ENCODE measurements at regions not wholly inside any gene's neighbourhood (a gene's known extent, or its start where the extent isn't known, plus 50 kb on each side); places are given as distances from the start of the nearest gene placed in this dataset.

- no peak for DNase-seq
Observed at GRCh38 chr13:103969520-103970050, 903.4 kb upstream of the SLC10A2 start.

- DNase-seq = no peak
Observed at GRCh38 chr13:103965506-103966243, 899.5 kb upstream of the SLC10A2 start.

DNA sequence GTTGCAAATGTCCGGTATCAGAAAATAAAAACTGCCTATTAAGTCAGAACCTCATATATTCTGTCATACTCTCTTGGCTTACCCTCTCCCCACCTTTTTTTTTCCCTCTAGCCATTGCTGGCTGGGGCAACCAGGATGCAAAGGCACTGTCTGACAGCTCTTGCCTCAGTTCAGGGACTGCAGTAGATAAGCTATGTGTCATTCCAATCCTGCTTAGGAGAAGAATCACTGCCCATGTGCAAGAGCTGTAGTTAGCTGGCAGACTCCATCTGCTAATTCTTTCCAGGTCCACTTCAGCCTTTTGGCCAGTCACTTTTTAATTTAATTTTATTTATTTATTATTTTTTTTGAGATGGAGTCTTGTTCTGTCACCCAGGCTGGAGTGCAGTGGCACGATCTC lies 895.6 kb upstream of the SLC10A2 start:
- DNase-seq = no peak

- DNase-seq = no peak
Observed at GRCh38 chr13:103961129-103961528, 894.9 kb upstream of the SLC10A2 start.

DNA sequence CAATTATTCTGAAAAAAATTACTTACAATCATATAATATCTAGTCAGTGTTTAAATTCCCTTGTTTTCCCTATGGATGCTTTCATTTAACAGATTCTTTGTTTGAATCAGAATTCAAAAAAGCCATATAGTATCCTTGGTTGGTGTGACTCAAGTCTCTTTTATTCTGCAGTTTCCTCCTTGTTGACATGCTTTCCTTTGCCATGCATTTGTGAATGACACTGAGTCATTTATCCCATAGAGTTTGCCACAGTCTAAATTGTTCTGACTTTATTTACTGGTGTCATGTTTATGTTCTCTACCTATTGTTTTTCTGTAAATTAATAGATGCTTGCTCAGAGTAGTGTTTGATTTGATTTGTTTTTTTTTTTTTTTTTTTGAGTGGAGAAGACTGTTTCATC lies 893.8 kb upstream of the SLC10A2 start:
- DNase-seq = no peak

DNA sequence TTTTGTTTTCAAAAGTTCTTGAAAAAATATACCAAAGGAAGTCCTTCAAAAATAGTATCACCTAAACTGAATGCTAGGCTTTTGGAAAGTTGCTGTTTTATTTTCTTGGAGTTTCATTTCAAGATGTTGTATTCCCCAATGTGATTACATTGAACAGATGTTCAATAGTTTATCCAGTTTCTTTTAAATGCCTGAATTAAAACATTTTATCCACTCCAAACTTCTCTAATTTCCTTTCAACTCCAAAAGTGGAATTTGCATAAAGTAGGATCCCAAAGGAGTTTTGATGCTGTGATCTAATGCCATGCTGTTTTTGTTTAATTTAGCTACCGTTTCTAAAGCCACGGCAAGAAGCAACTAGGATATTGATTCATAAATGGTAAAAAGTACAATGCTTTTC lies 892.5 kb upstream of the SLC10A2 start:
- no peak for DNase-seq

DNA sequence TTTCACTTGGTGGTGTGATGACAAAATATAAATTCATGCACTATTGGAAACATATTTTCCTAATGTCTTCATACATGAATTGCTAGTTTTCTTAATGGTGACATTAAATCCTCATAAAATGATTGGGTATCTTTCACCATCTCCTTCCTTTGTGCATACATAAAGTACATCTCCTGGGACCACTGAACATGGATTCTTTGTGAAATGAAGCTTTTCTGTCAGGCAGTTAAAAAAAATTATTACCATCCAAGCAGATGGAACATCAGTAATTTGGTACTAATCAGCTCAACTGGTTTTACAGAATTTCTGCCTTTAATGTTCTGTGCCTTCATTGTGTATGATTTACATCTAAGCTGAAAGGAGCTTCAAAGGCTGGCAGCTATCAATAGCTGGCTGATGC lies 891.7 kb upstream of the SLC10A2 start:
- DNase-seq = no peak

- no peak for DNase-seq
Observed at GRCh38 chr13:103953859-103954258, 887.6 kb upstream of the SLC10A2 start.

GRCh38 chr13:103952183-103952582 lies 886.0 kb upstream of the SLC10A2 start:
- DNase-seq = no peak

DNA sequence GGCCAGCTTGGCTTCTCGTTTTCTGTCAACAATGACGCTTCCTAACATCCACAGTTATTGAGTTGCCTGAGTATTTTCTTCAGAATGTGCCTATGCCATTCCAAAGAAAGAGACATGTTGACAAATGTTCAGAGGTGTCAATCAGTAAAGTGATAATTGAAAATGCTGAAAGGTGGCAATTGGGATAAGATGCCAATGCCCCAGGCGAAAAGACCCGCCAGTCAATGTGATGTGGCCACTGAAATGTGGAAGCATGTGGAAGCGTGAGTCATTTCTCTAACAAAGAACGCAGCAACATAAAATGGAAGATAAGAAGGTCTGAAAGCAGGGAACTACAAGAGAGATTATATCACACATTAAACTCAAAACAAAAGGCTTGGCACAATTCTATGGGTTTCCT lies 882.2 kb upstream of the SLC10A2 start:
- no peak for DNase-seq

GRCh38 chr13:103945836-103946235 lies 879.6 kb upstream of the SLC10A2 start:
- DNase-seq = no peak

GRCh38 chr13:103941506-103942140 lies 875.4 kb upstream of the SLC10A2 start:
- no peak for DNase-seq

DNA sequence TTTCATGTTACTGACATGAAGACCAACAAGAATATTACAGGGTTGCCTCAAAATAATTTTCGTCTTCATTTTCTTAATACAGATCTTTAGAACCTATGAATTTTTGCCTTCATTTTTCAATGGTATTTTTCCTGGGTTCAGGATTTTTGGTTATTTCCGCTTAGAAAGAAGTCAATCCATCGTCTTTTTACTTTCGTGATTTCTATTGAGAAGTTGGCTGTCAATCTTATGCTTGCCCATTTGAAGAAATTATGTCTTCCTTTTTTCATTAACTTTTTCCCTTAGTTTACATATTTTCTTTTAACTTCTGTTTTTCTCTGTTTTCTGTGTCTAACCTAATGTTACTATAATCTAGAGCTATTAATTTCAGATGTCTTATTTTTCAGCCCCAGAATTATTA lies 868.9 kb upstream of the SLC10A2 start:
- DNase-seq = no peak

DNA sequence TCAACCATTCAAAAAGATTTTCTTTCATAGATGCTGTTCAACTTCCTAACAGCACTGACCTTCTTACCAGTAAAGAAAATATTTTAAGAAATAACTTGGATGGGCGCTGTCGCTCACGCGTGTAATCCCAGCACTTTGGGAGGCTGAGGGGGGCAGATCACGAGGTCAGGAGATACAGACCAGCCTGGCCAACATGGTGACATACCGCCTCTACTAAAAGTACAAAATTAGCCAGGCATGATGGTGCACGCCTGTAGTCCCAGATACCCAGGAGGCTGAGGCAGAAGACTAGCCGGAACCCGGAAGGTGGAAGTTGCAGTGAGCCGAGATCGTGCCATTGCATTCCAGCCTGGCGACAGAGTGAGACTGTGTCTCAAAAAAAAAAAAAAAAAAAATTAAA lies 865.7 kb upstream of the SLC10A2 start:
- DNase-seq = no peak

GRCh38 chr13:103931331-103931845 lies 865.2 kb upstream of the SLC10A2 start:
- DNase-seq = no peak

DNA sequence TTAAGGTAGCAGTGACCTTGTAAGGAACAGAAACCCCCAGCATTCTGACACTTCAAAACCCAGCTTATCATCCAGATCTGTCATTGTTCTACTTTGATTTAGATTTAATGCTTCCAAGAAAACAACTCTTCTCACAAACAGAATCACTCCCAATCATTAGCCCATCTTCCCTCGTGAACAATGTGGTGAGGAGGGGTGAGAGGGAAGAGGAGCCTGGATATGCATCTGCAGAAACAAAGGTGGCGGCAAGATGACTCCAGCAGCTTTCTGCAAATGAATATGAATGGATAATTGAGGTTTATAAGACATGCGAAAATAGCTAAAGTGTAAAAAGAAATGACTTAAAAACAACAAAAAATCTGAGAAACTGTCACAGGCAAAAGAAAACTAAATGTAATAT lies 859.9 kb upstream of the SLC10A2 start:
- DNase-seq = no peak

- no peak for DNase-seq
Observed at GRCh38 chr13:103908911-103909310, 842.7 kb upstream of the SLC10A2 start.

GRCh38 chr13:103908274-103908673 lies 842.1 kb upstream of the SLC10A2 start:
- DNase-seq = no peak

- DNase-seq = no peak
Observed at GRCh38 chr13:103903790-103904189, 837.6 kb upstream of the SLC10A2 start.

DNA sequence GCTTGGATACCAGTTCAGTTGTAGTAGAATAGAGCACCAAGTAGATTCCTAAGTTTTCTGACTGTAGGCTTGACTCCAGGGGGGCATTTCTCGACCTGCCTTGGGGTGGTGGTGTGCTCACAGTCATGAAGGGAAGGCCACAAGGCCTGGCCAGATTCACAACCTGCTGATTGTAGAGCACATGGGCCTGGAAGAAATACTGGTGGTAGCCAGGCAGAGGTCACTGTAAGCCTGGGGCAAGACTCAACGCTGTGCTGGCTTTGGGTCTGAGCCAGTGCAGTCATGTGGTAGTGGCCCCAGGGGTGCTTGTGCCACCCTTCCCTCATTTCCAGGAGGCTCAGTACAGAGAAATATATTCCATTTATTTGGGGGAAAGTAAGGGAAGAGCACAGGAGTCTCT lies 832.3 kb upstream of the SLC10A2 start:
- DNase-seq = no peak

GRCh38 chr13:103895835-103896531 lies 829.8 kb upstream of the SLC10A2 start:
- DNase-seq = no peak

- no peak for DNase-seq
Observed at GRCh38 chr13:103894626-103895025, 828.4 kb upstream of the SLC10A2 start.

GRCh38 chr13:103884101-103884723 lies 818.0 kb upstream of the SLC10A2 start:
- no peak for DNase-seq
